ENCODE measurements at regions not wholly inside any gene's neighbourhood (a gene's known extent, or its start where the extent isn't known, plus 50 kb on each side); places are given as distances from the start of the nearest gene placed in this dataset.

DNA sequence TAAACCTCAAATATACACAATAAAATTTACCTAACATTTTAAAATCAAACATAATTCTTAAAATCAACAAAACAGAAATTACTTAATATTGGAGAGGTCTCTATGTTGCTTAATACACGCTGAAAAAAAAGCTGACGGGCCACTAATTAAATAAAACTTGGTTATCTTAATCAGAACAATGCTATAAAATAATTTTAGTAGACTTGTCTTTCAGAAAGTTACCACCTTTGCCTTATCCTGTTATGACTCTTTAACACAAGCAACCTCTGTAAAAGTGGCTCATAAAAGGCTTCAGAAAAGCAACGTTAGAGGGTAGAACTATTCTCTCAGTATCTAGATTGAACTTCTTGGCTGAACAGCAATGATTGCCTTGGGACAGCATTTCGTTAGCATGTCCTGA, 251.0 kb upstream of the RIOK2 start (continued):
- TF ChIP-seq TSHZ2 (CRISPR knock-in tag; IDR thresholded peaks at IDR 0.05): no peak

- TF ChIP-seq ZNF565 (CRISPR knock-in tag; conservative IDR thresholded peaks at IDR 0.05; ENCODE audit: low read depth) (no peak), TOX (CRISPR knock-in tag; IDR thresholded peaks at IDR 0.05; ENCODE audit: borderline replicate concordance) (no peak), POU6F1 (CRISPR knock-in tag; IDR thresholded peaks at IDR 0.05; ENCODE audit: borderline replicate concordance, low read depth) (no peak), TCF4 (CRISPR knock-in tag; IDR thresholded peaks at IDR 0.05; ENCODE audit: borderline replicate concordance) (no peak), ESRRG (CRISPR knock-in tag; IDR thresholded peaks at IDR 0.05) (no peak), ARNTL (CRISPR knock-in tag; IDR thresholded peaks at IDR 0.05; ENCODE audit: borderline replicate concordance, low read depth) (no peak), TSHZ2 (CRISPR knock-in tag; IDR thresholded peaks at IDR 0.05) (no peak), ISL1 (CRISPR knock-in tag; IDR thresholded peaks at IDR 0.05) (no peak), RARB (CRISPR knock-in tag; IDR thresholded peaks at IDR 0.05) (no peak), ZC3H10 (CRISPR knock-in tag; IDR thresholded peaks at IDR 0.05) (no peak), ZNF8 (CRISPR knock-in tag; IDR thresholded peaks at IDR 0.05) (no peak), CREB5 (CRISPR knock-in tag; IDR thresholded peaks at IDR 0.05; ENCODE audit: low read depth) (no peak), OSR1 (CRISPR knock-in tag; IDR thresholded peaks at IDR 0.05) (no peak), BACH2 (CRISPR knock-in tag; IDR thresholded peaks at IDR 0.05; ENCODE audit: borderline replicate concordance) (no peak), ZNF70 (CRISPR knock-in tag; IDR thresholded peaks at IDR 0.05) (no peak), PATZ1 (CRISPR knock-in tag; IDR thresholded peaks at IDR 0.05; ENCODE audit: borderline replicate concordance) (no peak), GLIS3 (CRISPR knock-in tag; IDR thresholded peaks at IDR 0.05) (no peak)
- TF ChIP-seq, protein P1, sequence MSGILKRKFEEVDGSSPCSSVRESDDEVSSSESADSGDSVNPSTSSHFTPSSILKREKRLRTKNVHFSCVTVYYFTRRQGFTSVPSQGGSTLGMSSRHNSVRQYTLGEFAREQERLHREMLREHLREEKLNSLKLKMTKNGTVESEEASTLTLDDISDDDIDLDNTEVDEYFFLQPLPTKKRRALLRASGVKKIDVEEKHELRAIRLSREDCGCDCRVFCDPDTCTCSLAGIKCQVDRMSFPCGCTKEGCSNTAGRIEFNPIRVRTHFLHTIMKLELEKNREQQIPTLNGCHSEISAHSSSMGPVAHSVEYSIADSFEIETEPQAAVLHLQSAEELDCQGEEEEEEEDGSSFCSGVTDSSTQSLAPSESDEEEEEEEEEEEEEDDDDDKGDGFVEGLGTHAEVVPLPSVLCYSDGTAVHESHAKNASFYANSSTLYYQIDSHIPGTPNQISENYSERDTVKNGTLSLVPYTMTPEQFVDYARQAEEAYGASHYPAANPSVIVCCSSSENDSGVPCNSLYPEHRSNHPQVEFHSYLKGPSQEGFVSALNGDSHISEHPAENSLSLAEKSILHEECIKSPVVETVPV (CRISPR knock-in tag; IDR thresholded peaks at IDR 0.05): no peak
- ATAC-seq: no peak
Observed at GRCh38 chr5:97436405-97436804, 253.4 kb upstream of the RIOK2 start.

GRCh38 chr5:97443740-97444139, 260.7 kb upstream of the RIOK2 start:
- ATAC-seq: no peak
- no peak for TF ChIP-seq ARNTL (CRISPR knock-in tag; IDR thresholded peaks at IDR 0.05; ENCODE audit: borderline replicate concordance, low read depth)
- TF ChIP-seq CREB5 (CRISPR knock-in tag; IDR thresholded peaks at IDR 0.05; ENCODE audit: low read depth): no peak
- TF ChIP-seq ZFP30 (CRISPR knock-in tag; IDR thresholded peaks at IDR 0.05): no peak
- TF ChIP-seq GLIS3 (CRISPR knock-in tag; IDR thresholded peaks at IDR 0.05): no peak
- no peak for TF ChIP-seq BACH2 (CRISPR knock-in tag; IDR thresholded peaks at IDR 0.05; ENCODE audit: borderline replicate concordance)
- TF ChIP-seq PATZ1 (CRISPR knock-in tag; IDR thresholded peaks at IDR 0.05; ENCODE audit: borderline replicate concordance): no peak
- TF ChIP-seq, protein P1 (CRISPR knock-in tag; IDR thresholded peaks at IDR 0.05): no peak
